SK-N-SH treated with all-trans-retinoic acid at 6 μM for 48 hours (cell line): ENCODE measurements at regions not wholly inside any gene's neighbourhood (a gene's known extent, or its start where the extent isn't known, plus 50 kb on each side); places are given as distances from the start of the nearest gene placed in this dataset.

Source experiments
- ATAC-seq: fragments of 200-7000 bp; cut with Tn5 transposase; 3 replicates; pipeline ENCODE4 v1.9.1; 2020; ENCODE audit warnings: mild to moderate bottlenecking, moderate library complexity
- ARNTL ChIP-seq: fragments of 450-650 bp; formaldehyde crosslinking; IDR thresholded peaks from 2 replicates; pipeline ENCODE4 v1.5.0; 2020; ENCODE audit warnings: low read depth, mild to moderate bottlenecking, moderate library complexity, borderline replicate concordance
- BACH2 ChIP-seq: fragments of 250-450 bp; sonication (Bioruptor Pico); IDR thresholded peaks from 2 replicates; pipeline ENCODE4 v1.9.0; 2021; ENCODE audit warnings: mild to moderate bottlenecking, borderline replicate concordance
- CREB5 ChIP-seq: fragments of 250-450 bp; sonication (Bioruptor Pico); IDR thresholded peaks from 2 replicates; pipeline ENCODE4 v1.5.1; 2020; ENCODE audit warnings: low read depth, mild to moderate bottlenecking, moderate library complexity
- CSDC2 ChIP-seq: fragments of 250-450 bp; sonication (Bioruptor Pico); IDR thresholded peaks from 2 replicates; pipeline ENCODE4 v1.5.0; 2020; ENCODE audit warnings: mild to moderate bottlenecking, moderate library complexity
- ESRRG ChIP-seq: fragments of 250-450 bp; sonication (Bioruptor Pico); IDR thresholded peaks from 2 replicates; pipeline ENCODE4 v1.6.1; 2021; ENCODE audit warnings: mild to moderate bottlenecking
- GLIS3 ChIP-seq: fragments of 250-450 bp; sonication (Bioruptor Pico); IDR thresholded peaks from 2 replicates; pipeline ENCODE4 v1.5.0; 2020; ENCODE audit warnings: mild to moderate bottlenecking, moderate library complexity
- ISL1 ChIP-seq: fragments of 250-450 bp; sonication (Bioruptor Pico); IDR thresholded peaks from 2 replicates; pipeline ENCODE4 v2.1.2; 2022; ENCODE audit warnings: mild to moderate bottlenecking, moderate library complexity
- OSR1 ChIP-seq: fragments of 250-450 bp; sonication (Bioruptor Pico); IDR thresholded peaks from 2 replicates; pipeline ENCODE4 v1.8.0; 2022; ENCODE audit warnings: moderate library complexity, mild to moderate bottlenecking, inconsistent platforms
- PPARA ChIP-seq: fragments of 250-450 bp; sonication (Bioruptor Pico); IDR thresholded peaks from 2 replicates; pipeline ENCODE4 v1.5.0; 2020; ENCODE audit warnings: mild to moderate bottlenecking, borderline replicate concordance
- RARB ChIP-seq: fragments of 250-450 bp; sonication (Bioruptor Pico); IDR thresholded peaks from 2 replicates; pipeline ENCODE4 v1.8.0; 2021; ENCODE audit warnings: mild to moderate bottlenecking, moderate library complexity
- SNAI2 ChIP-seq: fragments of 250-450 bp; sonication (Bioruptor Pico); IDR thresholded peaks from 2 replicates; pipeline ENCODE4 v1.5.0; 2020; ENCODE audit warnings: mild to moderate bottlenecking, moderate library complexity
- TCF4 ChIP-seq: fragments of 250-450 bp; sonication (Bioruptor Pico); IDR thresholded peaks from 2 replicates; pipeline ENCODE4 v1.8.0; 2021; ENCODE audit warnings: mild to moderate bottlenecking, moderate library complexity, borderline replicate concordance
- TOX ChIP-seq: fragments of 250-450 bp; sonication (Bioruptor Pico); IDR thresholded peaks from 2 replicates; pipeline ENCODE4 v1.8.0; 2021; ENCODE audit warnings: mild to moderate bottlenecking, moderate library complexity, borderline replicate concordance
- ZC3H10 ChIP-seq: fragments of 250-450 bp; sonication (Bioruptor Pico); IDR thresholded peaks from 2 replicates; pipeline ENCODE4 v1.5.1; 2021; ENCODE audit warnings: mild to moderate bottlenecking, moderate library complexity
- ZFP3 ChIP-seq: fragments of 250-450 bp; sonication (Bioruptor Pico); IDR thresholded peaks from 2 replicates; pipeline ENCODE4 v1.5.0; 2020; ENCODE audit warnings: mild to moderate bottlenecking, moderate library complexity
- ZNF70 ChIP-seq: fragments of 450-650 bp; formaldehyde crosslinking; IDR thresholded peaks from 2 replicates; pipeline ENCODE4 v1.5.0; 2020; ENCODE audit warnings: mild to moderate bottlenecking, moderate library complexity
- ZNF8 ChIP-seq: fragments of 450-650 bp; formaldehyde crosslinking; IDR thresholded peaks from 2 replicates; pipeline ENCODE4 v1.5.0; 2020; ENCODE audit warnings: mild to moderate bottlenecking, moderate library complexity
- TF ChIP-seq, protein P1 (sequence below): fragments of 250-450 bp; sonication (Bioruptor Pico); IDR thresholded peaks from 2 replicates; pipeline ENCODE4 v1.5.0; 2020; ENCODE audit warnings: mild to moderate bottlenecking, moderate library complexity
- TF ChIP-seq, protein P2 (sequence below): fragments of 250-450 bp; sonication (Bioruptor Pico); IDR thresholded peaks from 2 replicates; pipeline ENCODE4 v1.8.0; 2020; ENCODE audit warnings: mild to moderate bottlenecking, moderate library complexity, borderline replicate concordance
- TF ChIP-seq, protein P3 (sequence below): fragments of 250-450 bp; sonication (Bioruptor Pico); IDR thresholded peaks from 2 replicates; pipeline ENCODE4 v1.8.0; 2021; ENCODE audit warnings: low read depth, mild to moderate bottlenecking, moderate library complexity, borderline replicate concordance
- TF ChIP-seq, protein P4 (sequence below): fragments of 250-450 bp; sonication (Bioruptor Pico); IDR thresholded peaks from 2 replicates; pipeline ENCODE4 v1.5.1; 2021; ENCODE audit warnings: mild to moderate bottlenecking, moderate library complexity

- ATAC-seq: peak; percentile 54; the same call in 1 of the 3 replicates
- TF ChIP-seq TCF4 (CRISPR knock-in tag) (peak; percentile 66; the same call in 1 of the 2 replicates), ESRRG (no peak)
- TF ChIP-seq, protein P1, sequence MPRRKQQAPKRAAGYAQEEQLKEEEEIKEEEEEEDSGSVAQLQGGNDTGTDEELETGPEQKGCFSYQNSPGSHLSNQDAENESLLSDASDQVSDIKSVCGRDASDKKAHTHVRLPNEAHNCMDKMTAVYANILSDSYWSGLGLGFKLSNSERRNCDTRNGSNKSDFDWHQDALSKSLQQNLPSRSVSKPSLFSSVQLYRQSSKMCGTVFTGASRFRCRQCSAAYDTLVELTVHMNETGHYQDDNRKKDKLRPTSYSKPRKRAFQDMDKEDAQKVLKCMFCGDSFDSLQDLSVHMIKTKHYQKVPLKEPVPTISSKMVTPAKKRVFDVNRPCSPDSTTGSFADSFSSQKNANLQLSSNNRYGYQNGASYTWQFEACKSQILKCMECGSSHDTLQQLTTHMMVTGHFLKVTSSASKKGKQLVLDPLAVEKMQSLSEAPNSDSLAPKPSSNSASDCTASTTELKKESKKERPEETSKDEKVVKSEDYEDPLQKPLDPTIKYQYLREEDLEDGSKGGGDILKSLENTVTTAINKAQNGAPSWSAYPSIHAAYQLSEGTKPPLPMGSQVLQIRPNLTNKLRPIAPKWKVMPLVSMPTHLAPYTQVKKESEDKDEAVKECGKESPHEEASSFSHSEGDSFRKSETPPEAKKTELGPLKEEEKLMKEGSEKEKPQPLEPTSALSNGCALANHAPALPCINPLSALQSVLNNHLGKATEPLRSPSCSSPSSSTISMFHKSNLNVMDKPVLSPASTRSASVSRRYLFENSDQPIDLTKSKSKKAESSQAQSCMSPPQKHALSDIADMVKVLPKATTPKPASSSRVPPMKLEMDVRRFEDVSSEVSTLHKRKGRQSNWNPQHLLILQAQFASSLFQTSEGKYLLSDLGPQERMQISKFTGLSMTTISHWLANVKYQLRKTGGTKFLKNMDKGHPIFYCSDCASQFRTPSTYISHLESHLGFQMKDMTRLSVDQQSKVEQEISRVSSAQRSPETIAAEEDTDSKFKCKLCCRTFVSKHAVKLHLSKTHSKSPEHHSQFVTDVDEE (CRISPR knock-in tag): peak; percentile 52; the same call in 1 of the 2 replicates
Observed at GRCh38 chr3:195013411-195014361, 257.3 kb downstream of the XXYLT1 start.

- no peak for ATAC-seq
- TF ChIP-seq GLIS3 (no peak), ZNF70 (no peak), TOX (CRISPR knock-in tag) (no peak), SNAI2 (CRISPR knock-in tag) (no peak), ZNF8 (no peak), CSDC2 (CRISPR knock-in tag) (no peak), RARB (CRISPR knock-in tag) (no peak), OSR1 (CRISPR knock-in tag) (no peak), ISL1 (CRISPR knock-in tag) (no peak), PPARA (CRISPR knock-in tag) (no peak), CREB5 (no peak), ZC3H10 (CRISPR knock-in tag) (no peak), TCF4 (CRISPR knock-in tag) (no peak), ESRRG (no peak)
- TF ChIP-seq, protein P2, sequence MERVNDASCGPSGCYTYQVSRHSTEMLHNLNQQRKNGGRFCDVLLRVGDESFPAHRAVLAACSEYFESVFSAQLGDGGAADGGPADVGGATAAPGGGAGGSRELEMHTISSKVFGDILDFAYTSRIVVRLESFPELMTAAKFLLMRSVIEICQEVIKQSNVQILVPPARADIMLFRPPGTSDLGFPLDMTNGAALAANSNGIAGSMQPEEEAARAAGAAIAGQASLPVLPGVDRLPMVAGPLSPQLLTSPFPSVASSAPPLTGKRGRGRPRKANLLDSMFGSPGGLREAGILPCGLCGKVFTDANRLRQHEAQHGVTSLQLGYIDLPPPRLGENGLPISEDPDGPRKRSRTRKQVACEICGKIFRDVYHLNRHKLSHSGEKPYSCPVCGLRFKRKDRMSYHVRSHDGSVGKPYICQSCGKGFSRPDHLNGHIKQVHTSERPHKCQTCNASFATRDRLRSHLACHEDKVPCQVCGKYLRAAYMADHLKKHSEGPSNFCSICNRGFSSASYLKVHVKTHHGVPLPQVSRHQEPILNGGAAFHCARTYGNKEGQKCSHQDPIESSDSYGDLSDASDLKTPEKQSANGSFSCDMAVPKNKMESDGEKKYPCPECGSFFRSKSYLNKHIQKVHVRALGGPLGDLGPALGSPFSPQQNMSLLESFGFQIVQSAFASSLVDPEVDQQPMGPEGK: no peak
- TF ChIP-seq, protein P3, sequence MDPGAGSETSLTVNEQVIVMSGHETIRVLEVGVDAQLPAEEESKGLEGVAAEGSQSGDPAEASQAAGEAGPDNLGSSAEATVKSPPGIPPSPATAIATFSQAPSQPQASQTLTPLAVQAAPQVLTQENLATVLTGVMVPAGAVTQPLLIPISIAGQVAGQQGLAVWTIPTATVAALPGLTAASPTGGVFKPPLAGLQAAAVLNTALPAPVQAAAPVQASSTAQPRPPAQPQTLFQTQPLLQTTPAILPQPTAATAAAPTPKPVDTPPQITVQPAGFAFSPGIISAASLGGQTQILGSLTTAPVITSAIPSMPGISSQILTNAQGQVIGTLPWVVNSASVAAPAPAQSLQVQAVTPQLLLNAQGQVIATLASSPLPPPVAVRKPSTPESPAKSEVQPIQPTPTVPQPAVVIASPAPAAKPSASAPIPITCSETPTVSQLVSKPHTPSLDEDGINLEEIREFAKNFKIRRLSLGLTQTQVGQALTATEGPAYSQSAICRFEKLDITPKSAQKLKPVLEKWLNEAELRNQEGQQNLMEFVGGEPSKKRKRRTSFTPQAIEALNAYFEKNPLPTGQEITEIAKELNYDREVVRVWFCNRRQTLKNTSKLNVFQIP (CRISPR knock-in tag): no peak
- TF ChIP-seq, all 23 proteins: peak for 0
Observed at GRCh38 chr3:195015021-195015420, 255.9 kb downstream of the XXYLT1 start.

- no peak for ATAC-seq
- TF ChIP-seq CREB5 (no peak), ZNF70 (no peak), SNAI2 (CRISPR knock-in tag) (no peak), BACH2 (CRISPR knock-in tag) (no peak), CSDC2 (CRISPR knock-in tag) (no peak), TCF4 (CRISPR knock-in tag) (no peak), ZFP3 (CRISPR knock-in tag) (no peak), OSR1 (CRISPR knock-in tag) (no peak), ZC3H10 (CRISPR knock-in tag) (no peak), ZNF8 (no peak), ESRRG (no peak), ARNTL (no peak)
- TF ChIP-seq, protein P4, sequence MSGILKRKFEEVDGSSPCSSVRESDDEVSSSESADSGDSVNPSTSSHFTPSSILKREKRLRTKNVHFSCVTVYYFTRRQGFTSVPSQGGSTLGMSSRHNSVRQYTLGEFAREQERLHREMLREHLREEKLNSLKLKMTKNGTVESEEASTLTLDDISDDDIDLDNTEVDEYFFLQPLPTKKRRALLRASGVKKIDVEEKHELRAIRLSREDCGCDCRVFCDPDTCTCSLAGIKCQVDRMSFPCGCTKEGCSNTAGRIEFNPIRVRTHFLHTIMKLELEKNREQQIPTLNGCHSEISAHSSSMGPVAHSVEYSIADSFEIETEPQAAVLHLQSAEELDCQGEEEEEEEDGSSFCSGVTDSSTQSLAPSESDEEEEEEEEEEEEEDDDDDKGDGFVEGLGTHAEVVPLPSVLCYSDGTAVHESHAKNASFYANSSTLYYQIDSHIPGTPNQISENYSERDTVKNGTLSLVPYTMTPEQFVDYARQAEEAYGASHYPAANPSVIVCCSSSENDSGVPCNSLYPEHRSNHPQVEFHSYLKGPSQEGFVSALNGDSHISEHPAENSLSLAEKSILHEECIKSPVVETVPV (CRISPR knock-in tag): no peak
Observed at GRCh38 chr3:195017151-195017550, 253.8 kb downstream of the XXYLT1 start.
